HG02642 (cell line): ENCODE measurements at regions not wholly inside any gene's neighbourhood (a gene's known extent, or its start where the extent isn't known, plus 50 kb on each side); places are given as distances from the start of the nearest gene placed in this dataset.

Source experiments
- ATAC-seq: cut with Tn5 transposase; IDR thresholded peaks from one replicate; pipeline ENCODE4 v1.9.1; 2021; ENCODE audit warnings: mild to moderate bottlenecking; ENCODE audit not compliant: unreplicated experiment, poor library complexity

GRCh38 chr18:1463981-1464380, 559.3 kb downstream of the ADCYAP1 start:
- no peak for ATAC-seq

- ATAC-seq = no peak
Measured at GRCh38 chr18:1464444-1465217, 560.0 kb downstream of the ADCYAP1 start.

DNA sequence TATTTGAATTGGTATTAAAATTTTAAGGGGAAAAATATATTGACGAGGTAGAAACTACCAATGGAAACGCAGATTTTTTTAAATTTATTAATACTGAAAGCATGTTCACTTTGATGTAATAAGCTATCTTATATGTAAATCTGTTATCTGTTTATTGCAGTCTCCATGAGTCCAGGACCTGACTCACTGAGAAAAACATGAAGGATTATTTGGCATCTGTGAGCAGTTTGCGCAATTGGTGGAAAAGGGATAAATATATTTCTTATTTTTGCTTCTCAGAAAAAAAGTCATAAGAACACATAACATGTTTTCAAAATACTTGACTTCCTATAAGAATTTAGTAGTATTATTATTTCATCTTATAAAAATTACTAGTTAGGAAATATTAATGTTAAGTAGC, 561.4 kb downstream of the ADCYAP1 start:
- ATAC-seq = no peak

- ATAC-seq = no peak
Measured at GRCh38 chr18:1467461-1467964, 562.8 kb downstream of the ADCYAP1 start.

GRCh38 chr18:1468550-1468949, 563.9 kb downstream of the ADCYAP1 start:
- no peak for ATAC-seq

DNA sequence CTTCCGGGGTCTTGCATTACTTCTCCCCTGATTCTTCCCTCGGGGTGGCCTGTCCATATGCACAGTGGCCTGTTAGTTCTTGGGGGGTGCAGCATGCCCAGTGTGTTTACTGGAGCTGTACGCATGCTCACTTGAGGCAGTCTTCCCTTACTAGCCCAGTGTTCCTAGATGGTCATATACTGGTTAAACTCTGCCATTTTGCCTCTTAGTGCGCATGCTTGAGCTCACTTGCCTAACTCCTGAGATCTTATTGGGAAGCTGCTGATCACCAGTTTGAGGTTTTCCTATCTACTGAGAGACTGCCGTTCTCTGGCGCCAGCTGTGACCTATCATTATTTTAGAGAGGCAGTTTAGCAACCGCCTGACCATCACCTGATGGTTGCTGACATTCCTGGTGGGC, 571.2 kb downstream of the ADCYAP1 start:
- ATAC-seq = no peak

DNA sequence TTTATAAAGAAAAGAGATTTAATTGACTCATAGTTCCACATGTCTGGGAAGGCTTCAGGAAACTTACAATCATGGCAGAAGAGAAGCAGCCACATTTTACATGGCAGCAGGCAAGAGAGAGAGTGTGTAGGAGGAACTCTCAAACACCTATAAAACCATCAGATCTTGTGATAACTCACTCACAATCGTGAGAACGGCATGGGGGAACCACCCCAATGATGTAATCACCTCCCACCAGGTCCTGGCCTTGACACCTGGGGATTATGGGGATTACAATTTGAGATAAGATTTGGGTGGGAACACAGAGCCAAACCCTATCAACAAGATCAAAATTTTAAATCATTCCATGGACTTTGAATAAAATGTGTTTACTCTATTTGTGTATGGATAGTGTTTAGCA, 575.6 kb downstream of the ADCYAP1 start:
- ATAC-seq = no peak

DNA sequence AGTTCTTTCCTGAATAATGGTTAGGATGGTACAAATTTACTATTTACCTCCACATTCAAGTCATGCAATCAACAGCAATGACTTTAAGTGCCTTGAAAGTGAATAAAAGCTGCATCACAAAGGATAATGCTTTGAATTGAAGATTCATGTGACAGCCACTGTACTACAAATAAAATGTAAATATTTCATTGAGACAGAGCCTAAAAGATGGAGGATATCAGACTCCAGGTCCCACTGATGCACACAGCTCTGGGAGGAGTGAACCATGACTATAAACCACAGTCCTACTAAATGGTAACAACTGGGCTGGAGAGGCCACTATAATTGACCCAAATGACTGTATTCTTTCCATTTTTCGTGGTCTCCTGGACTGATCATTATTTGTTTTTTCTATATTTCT, 576.9 kb downstream of the ADCYAP1 start:
- ATAC-seq = no peak

DNA sequence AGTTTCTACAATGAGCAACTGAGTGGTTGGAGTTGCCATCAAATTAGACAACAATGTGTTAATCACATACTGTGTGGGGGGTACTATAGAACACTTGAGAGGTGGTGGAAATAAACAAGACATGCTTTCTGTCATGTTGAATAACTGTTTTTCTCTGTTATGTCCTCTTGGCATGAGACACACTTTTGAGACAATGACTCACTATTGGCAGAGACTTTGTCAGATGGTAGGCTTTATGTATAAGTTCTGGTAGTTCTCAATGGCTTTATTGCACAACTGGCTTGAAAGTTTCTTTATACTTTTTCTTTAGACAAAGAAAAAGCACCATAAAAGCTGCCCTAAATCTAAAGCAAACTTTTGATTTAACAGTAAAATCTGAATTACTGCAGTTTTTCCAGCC, 578.7 kb downstream of the ADCYAP1 start:
- no peak for ATAC-seq

GRCh38 chr18:1487457-1487856, 582.8 kb downstream of the ADCYAP1 start:
- no peak for ATAC-seq

- ATAC-seq = no peak
Measured at GRCh38 chr18:1488394-1488793, 583.7 kb downstream of the ADCYAP1 start.

DNA sequence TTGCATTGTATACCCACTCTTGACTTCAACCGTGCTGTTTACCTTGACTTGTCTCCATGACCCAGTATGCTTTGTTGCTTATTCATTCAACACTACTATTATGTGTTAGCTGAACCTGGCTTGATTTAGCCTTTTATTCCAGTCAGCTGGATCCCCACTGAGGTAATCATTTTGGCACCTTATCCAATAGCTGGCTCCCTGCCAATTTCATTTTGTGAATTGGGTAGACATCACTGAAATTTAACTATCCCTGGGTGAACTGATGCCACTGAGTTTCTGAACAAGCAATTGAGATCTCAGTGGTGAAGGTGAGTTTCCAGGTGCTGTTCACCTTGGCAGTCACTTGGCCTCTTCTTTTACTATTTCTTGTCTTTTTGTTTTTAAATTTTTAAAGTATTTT, 584.3 kb downstream of the ADCYAP1 start:
- no peak for ATAC-seq

DNA sequence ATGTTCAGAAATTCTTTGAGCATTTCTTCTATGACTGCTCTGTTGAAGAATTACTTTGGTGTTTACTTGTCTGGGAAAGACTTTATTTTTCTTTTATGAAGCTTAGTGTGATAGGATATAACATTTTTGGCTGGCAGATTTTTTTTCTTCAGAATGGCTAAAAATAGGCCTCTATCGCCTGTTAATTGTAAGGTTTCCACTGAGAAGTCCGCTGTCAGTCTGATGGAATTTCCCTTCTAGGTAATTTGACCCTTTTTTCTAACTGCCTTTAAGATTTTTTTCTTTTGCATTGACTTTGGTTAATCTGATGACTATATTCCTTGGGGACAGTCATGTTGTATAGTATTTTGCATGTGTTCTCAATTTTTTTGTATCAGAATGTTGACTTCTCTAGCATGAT, 590.7 kb downstream of the ADCYAP1 start:
- ATAC-seq = no peak

GRCh38 chr18:1496096-1496495, 591.4 kb downstream of the ADCYAP1 start:
- ATAC-seq = no peak

- no peak for ATAC-seq
Measured at GRCh38 chr18:1498216-1498615, 593.5 kb downstream of the ADCYAP1 start.

- ATAC-seq = no peak
Measured at GRCh38 chr18:1499265-1499664, 594.6 kb downstream of the ADCYAP1 start.

GRCh38 chr18:1503847-1504246, 599.2 kb downstream of the ADCYAP1 start:
- no peak for ATAC-seq

GRCh38 chr18:1505856-1506255, 601.2 kb downstream of the ADCYAP1 start:
- ATAC-seq = no peak

GRCh38 chr18:1510542-1511179, 606.0 kb downstream of the ADCYAP1 start:
- no peak for ATAC-seq

GRCh38 chr18:1511619-1512311, 607.1 kb downstream of the ADCYAP1 start:
- ATAC-seq = no peak

GRCh38 chr18:1513519-1513918, 608.8 kb downstream of the ADCYAP1 start:
- no peak for ATAC-seq
